Loucy (cell line): ENCODE measurements at regions not wholly inside any gene's neighbourhood (a gene's known extent, or its start where the extent isn't known, plus 50 kb on each side); places are given as distances from the start of the nearest gene placed in this dataset.
"Not testable (repeated sequence)": the region's sequence is repeated elsewhere in the genome, so short reads cannot be mapped to it uniquely, and the experiment has no call there.

Source experiments
- H2AFZ ChIP-seq: fragments of 200-600 bp; sonication (generic); 2 replicates; pipeline ENCODE4 v1.6.0; 2016; ENCODE audit warnings: antibody characterized with exemption, mild to moderate bottlenecking, low read length, moderate library complexity
- H3F3A ChIP-seq: fragments of 200-600 bp; 2 replicates; pipeline ENCODE4 v1.6.0; 2016; ENCODE audit warnings: antibody characterized with exemption, low read depth, mild to moderate bottlenecking
- H3K27me3 ChIP-seq: fragments of 200-600 bp; sonication (generic); 2 replicates; pipeline ENCODE4 v1.6.1; 2014; ENCODE audit warnings: low read length, mild to moderate bottlenecking; ENCODE audit not compliant: insufficient read depth, poor library complexity, severe bottlenecking
- H3K36me3 ChIP-seq: fragments of 200-600 bp; sonication (generic); 2 replicates; pipeline ENCODE4 v1.6.1; 2016; ENCODE audit warnings: low read length; ENCODE audit not compliant: insufficient read depth
- H3K4me1 ChIP-seq: fragments of 200-600 bp; sonication (generic); 2 replicates; pipeline ENCODE4 v1.5.1; 2014; ENCODE audit warnings: low read length, mild to moderate bottlenecking; ENCODE audit not compliant: insufficient read depth, poor library complexity, severe bottlenecking
- H3K4me2 ChIP-seq: fragments of 200-600 bp; sonication (generic); 2 replicates; pipeline ENCODE4 v1.6.0; 2014; ENCODE audit warnings: antibody characterized with exemption, low read length, low read depth, mild to moderate bottlenecking; ENCODE audit not compliant: poor library complexity, severe bottlenecking
- H3K4me3 ChIP-seq: fragments of 200-600 bp; sonication (generic); 2 replicates; pipeline ENCODE4 v1.5.1; 2014; ENCODE audit warnings: low read length, mild to moderate bottlenecking, mixed read lengths; ENCODE audit not compliant: poor library complexity, severe bottlenecking
- H3K79me2 ChIP-seq: fragments of 200-600 bp; sonication (generic); 2 replicates; pipeline ENCODE4 v1.6.1; 2014; ENCODE audit warnings: low read length; ENCODE audit not compliant: insufficient read depth
- H3K9ac ChIP-seq: fragments of 200-600 bp; sonication (generic); 2 replicates; pipeline ENCODE4 v1.6.0; 2014; ENCODE audit warnings: mild to moderate bottlenecking, low read depth, low read length, moderate library complexity; ENCODE audit not compliant: poor library complexity, severe bottlenecking
- H3K9me2 ChIP-seq: fragments of 200-600 bp; sonication (generic); replicated peaks from 2 replicates; pipeline ENCODE4 v1.6.1; 2016; ENCODE audit warnings: low read depth, low read length, mixed read lengths
- H3K9me3 ChIP-seq: fragments of 200-600 bp; sonication (generic); 2 replicates; pipeline ENCODE4 v1.6.1; 2014; ENCODE audit warnings: mild to moderate bottlenecking, antibody characterized with exemption, low read length, low read depth; ENCODE audit not compliant: insufficient read depth
- H4K20me1 ChIP-seq: fragments of 200-600 bp; sonication (generic); 2 replicates; pipeline ENCODE4 v1.6.0; 2014; ENCODE audit warnings: antibody characterized with exemption, low read length, mild to moderate bottlenecking; ENCODE audit not compliant: insufficient read depth, poor library complexity, severe bottlenecking
- EZH2phosphoT487 ChIP-seq: fragments of 200-600 bp; IDR thresholded peaks from 2 replicates; pipeline ENCODE4 v1.6.1; 2018; ENCODE audit warnings: antibody characterized with exemption, mild to moderate bottlenecking, moderate library complexity, borderline replicate concordance
- TF ChIP-seq, protein P1 (sequence below): fragments of 200-600 bp; sonication (generic); conservative IDR thresholded peaks from 2 replicates; pipeline ENCODE4 v1.5.1; 2014; ENCODE audit warnings: mild to moderate bottlenecking, antibody characterized with exemption, low read length

- Histone ChIP-seq H3K27me3 (no peaks in the 10 kb centered on the region), H3K9me2 (no peaks in the 10 kb centered on the region), H3K79me2 (no peaks in the 10 kb centered on the region), H3K4me1 (no peaks in the 10 kb centered on the region), H3K4me3 (no peak overlapping the region), H3K9me3 (no peaks in the 10 kb centered on the region), H3K9ac (no peak overlapping the region), H3F3A (no peaks in the 10 kb centered on the region), H4K20me1 (no peaks in the 10 kb centered on the region), H3K36me3 (no peaks in the 10 kb centered on the region), H2AFZ (no peak overlapping the region), H3K4me2 (no peak overlapping the region)
- TF ChIP-seq, protein P1, sequence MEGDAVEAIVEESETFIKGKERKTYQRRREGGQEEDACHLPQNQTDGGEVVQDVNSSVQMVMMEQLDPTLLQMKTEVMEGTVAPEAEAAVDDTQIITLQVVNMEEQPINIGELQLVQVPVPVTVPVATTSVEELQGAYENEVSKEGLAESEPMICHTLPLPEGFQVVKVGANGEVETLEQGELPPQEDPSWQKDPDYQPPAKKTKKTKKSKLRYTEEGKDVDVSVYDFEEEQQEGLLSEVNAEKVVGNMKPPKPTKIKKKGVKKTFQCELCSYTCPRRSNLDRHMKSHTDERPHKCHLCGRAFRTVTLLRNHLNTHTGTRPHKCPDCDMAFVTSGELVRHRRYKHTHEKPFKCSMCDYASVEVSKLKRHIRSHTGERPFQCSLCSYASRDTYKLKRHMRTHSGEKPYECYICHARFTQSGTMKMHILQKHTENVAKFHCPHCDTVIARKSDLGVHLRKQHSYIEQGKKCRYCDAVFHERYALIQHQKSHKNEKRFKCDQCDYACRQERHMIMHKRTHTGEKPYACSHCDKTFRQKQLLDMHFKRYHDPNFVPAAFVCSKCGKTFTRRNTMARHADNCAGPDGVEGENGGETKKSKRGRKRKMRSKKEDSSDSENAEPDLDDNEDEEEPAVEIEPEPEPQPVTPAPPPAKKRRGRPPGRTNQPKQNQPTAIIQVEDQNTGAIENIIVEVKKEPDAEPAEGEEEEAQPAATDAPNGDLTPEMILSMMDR: no peak
- TF ChIP-seq EZH2phosphoT487: no peak
Measured at GRCh38 chr10:31219306-31219705, 99.7 kb upstream of the ZEB1 start.

DNA sequence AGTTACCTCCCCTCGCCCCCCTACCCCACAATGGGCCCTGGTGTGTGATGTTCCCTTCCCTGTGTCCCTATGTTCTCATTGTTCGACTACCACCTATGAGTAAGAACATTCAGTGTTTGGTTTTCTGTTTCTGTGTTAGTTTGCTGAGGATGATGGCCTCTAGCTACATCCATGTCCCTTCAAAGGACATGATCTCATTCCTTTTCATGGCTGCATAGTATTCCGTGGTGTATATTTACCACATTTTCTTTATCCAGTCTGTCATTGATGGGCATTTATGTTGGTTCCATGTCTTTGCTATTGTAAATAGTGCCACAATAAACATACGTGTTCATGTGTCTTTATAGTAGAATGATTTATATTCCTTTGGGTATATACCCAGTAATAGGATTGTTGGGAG, 90.2 kb upstream of the ZEB1 start:
- not testable (repeated sequence) for H3K79me2 ChIP-seq, H3K4me1 ChIP-seq, H3K4me3 ChIP-seq, H3K27me3 ChIP-seq, H4K20me1 ChIP-seq, H3F3A ChIP-seq, H3K9ac ChIP-seq, H2AFZ ChIP-seq, H3K36me3 ChIP-seq, H3K9me3 ChIP-seq, H3K9me2 ChIP-seq, H3K4me2 ChIP-seq

DNA sequence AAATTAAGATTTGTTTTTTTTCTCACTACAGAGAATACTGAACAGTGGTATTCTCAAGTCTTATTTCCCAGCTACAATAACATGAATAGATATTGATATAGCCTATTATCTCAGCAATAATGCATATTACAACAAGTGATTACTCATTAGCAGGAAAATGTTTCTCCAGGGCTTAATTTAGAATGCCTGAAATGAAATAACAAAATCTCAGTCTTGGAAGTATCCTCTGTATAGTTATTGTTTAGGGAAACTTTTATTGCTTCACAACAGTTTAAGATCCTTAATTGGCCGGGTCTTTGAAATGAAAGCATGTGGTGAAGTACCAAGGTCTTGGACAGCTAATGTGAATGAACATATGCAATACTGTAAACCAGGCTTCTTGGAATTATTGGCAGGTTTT, 79.1 kb upstream of the ZEB1 start:
- Histone ChIP-seq H3K9me2 (no peaks in the 10 kb centered on the region), H3F3A (no peaks in the 10 kb centered on the region), H3K79me2 (no peaks in the 10 kb centered on the region), H2AFZ (no peak overlapping the region), H3K4me3 (no peak overlapping the region), H3K4me1 (peaks cover 19% of the 10 kb centered on the region), H3K9ac (no peak overlapping the region), H3K36me3 (no peaks in the 10 kb centered on the region), H4K20me1 (no peaks in the 10 kb centered on the region), H3K9me3 (no peaks in the 10 kb centered on the region), H3K27me3 (no peaks in the 10 kb centered on the region), H3K4me2 (no peak overlapping the region)
- TF ChIP-seq, protein P1: no peak
- TF ChIP-seq EZH2phosphoT487: no peak

DNA sequence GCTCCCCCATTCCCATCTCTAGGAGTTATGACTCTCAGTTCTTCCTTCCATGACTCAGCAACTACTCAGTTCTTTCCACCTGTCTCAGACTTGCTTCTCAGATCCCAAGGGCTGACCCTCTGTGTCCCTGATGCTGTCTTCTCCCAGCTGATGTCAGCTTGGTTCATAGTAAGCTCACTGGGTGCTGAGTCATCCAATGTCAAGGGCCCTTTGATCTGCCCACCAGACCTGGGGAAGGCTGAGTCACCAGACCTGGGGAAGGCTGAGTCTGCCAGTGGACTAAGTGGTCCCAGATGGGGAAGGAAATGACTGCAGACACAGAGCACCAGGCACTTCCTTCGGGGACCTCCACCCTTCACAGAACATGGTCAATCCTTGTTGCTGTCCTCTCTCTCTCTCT, 76.1 kb upstream of the ZEB1 start:
- peaks cover 20% of the 10 kb centered on the region for H3K4me1 ChIP-seq
- no peak overlapping the region for H3K9ac ChIP-seq
- no peaks in the 10 kb centered on the region for H3K36me3 ChIP-seq
- H3K27me3 ChIP-seq: no peaks in the 10 kb centered on the region
- no peaks in the 10 kb centered on the region for H4K20me1 ChIP-seq
- no peak overlapping the region for H3K4me3 ChIP-seq
- no peak for TF ChIP-seq EZH2phosphoT487
- TF ChIP-seq, protein P1: no peak
- no peak overlapping the region for H2AFZ ChIP-seq
- H3K79me2 ChIP-seq: no peaks in the 10 kb centered on the region
- H3K9me2 ChIP-seq: no peaks in the 10 kb centered on the region
- no peaks in the 10 kb centered on the region for H3F3A ChIP-seq
- no peaks in the 10 kb centered on the region for H3K9me3 ChIP-seq
- H3K4me2 ChIP-seq: peak overlapping the region; percentile 38

DNA sequence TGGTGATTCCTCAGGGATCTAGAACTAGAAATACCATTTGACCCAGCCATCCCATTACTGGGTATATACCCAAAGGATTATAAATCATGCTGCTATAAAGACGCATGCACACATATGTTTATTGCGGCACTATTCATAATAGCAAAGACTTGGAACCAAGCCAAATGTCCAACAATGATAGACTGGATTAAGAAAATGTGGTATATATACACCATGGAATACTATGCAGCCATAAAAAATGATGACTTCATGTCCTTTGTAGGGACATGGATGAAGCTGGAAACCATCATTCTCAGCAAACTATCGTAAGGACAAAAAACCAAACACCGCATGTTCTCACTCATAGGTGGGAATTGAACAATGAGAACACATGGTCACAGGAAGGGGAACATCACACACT, 67.9 kb upstream of the ZEB1 start:
- H3K27me3 ChIP-seq: not testable (repeated sequence)

More for the DNA sequence above, 67.9 kb upstream of the ZEB1 start:
- H3F3A ChIP-seq, H3K4me2 ChIP-seq, H3K9ac ChIP-seq, H3K9me2 ChIP-seq, H4K20me1 ChIP-seq, H2AFZ ChIP-seq, H3K4me1 ChIP-seq, H3K4me3 ChIP-seq, H3K36me3 ChIP-seq, H3K79me2 ChIP-seq, H3K9me3 ChIP-seq: not testable (repeated sequence)
